SK-N-SH treated with all-trans-retinoic acid at 6 μM for 48 hours (cell line): ENCODE measurements at regions not wholly inside any gene's neighbourhood (a gene's known extent, or its start where the extent isn't known, plus 50 kb on each side); places are given as distances from the start of the nearest gene placed in this dataset.

Experiments
- ARNTL ChIP-seq: fragments of 450-650 bp; formaldehyde crosslinking; IDR thresholded peaks from 2 replicates; pipeline ENCODE4 v1.5.0; 2020; ENCODE audit warnings: low read depth, mild to moderate bottlenecking, moderate library complexity, borderline replicate concordance
- BACH2 ChIP-seq: fragments of 250-450 bp; sonication (Bioruptor Pico); IDR thresholded peaks from 2 replicates; pipeline ENCODE4 v1.9.0; 2021; ENCODE audit warnings: mild to moderate bottlenecking, borderline replicate concordance
- GLIS3 ChIP-seq: fragments of 250-450 bp; sonication (Bioruptor Pico); IDR thresholded peaks from 2 replicates; pipeline ENCODE4 v1.5.0; 2020; ENCODE audit warnings: mild to moderate bottlenecking, moderate library complexity
- ISL1 ChIP-seq: fragments of 250-450 bp; sonication (Bioruptor Pico); IDR thresholded peaks from 2 replicates; pipeline ENCODE4 v2.1.2; 2022; ENCODE audit warnings: mild to moderate bottlenecking, moderate library complexity
- OSR1 ChIP-seq: fragments of 250-450 bp; sonication (Bioruptor Pico); IDR thresholded peaks from 2 replicates; pipeline ENCODE4 v1.8.0; 2022; ENCODE audit warnings: moderate library complexity, mild to moderate bottlenecking, inconsistent platforms
- RARB ChIP-seq: fragments of 250-450 bp; sonication (Bioruptor Pico); IDR thresholded peaks from 2 replicates; pipeline ENCODE4 v1.8.0; 2021; ENCODE audit warnings: mild to moderate bottlenecking, moderate library complexity
- TCF4 ChIP-seq: fragments of 250-450 bp; sonication (Bioruptor Pico); IDR thresholded peaks from 2 replicates; pipeline ENCODE4 v1.8.0; 2021; ENCODE audit warnings: mild to moderate bottlenecking, moderate library complexity, borderline replicate concordance
- TOX ChIP-seq: fragments of 250-450 bp; sonication (Bioruptor Pico); IDR thresholded peaks from 2 replicates; pipeline ENCODE4 v1.8.0; 2021; ENCODE audit warnings: mild to moderate bottlenecking, moderate library complexity, borderline replicate concordance
- TSHZ2 ChIP-seq: fragments of 250-450 bp; sonication (Bioruptor Pico); IDR thresholded peaks from 2 replicates; pipeline ENCODE4 v1.5.0; 2020; ENCODE audit warnings: mild to moderate bottlenecking, moderate library complexity
- ZC3H10 ChIP-seq: fragments of 250-450 bp; sonication (Bioruptor Pico); IDR thresholded peaks from 2 replicates; pipeline ENCODE4 v1.5.1; 2021; ENCODE audit warnings: mild to moderate bottlenecking, moderate library complexity
- ZNF8 ChIP-seq: fragments of 450-650 bp; formaldehyde crosslinking; IDR thresholded peaks from 2 replicates; pipeline ENCODE4 v1.5.0; 2020; ENCODE audit warnings: mild to moderate bottlenecking, moderate library complexity
- TF ChIP-seq, protein P1 (sequence below): fragments of 250-450 bp; sonication (Bioruptor Pico); IDR thresholded peaks from 2 replicates; pipeline ENCODE4 v1.8.0; 2020; ENCODE audit warnings: mild to moderate bottlenecking, moderate library complexity, borderline replicate concordance
- TF ChIP-seq, protein P2 (sequence below): fragments of 250-450 bp; sonication (Bioruptor Pico); IDR thresholded peaks from 2 replicates; pipeline ENCODE4 v1.5.1; 2020; ENCODE audit warnings: low read depth, mild to moderate bottlenecking, moderate library complexity

- TF ChIP-seq ARNTL (CRISPR knock-in tag) (no peak), ZNF8 (CRISPR knock-in tag) (no peak), TOX (no peak), BACH2 (CRISPR knock-in tag) (no peak), RARB (no peak), TCF4 (CRISPR knock-in tag) (no peak), TSHZ2 (CRISPR knock-in tag) (no peak), OSR1 (CRISPR knock-in tag) (no peak), ISL1 (CRISPR knock-in tag) (no peak), GLIS3 (CRISPR knock-in tag) (no peak), ZC3H10 (CRISPR knock-in tag) (no peak)
- TF ChIP-seq, protein P1, sequence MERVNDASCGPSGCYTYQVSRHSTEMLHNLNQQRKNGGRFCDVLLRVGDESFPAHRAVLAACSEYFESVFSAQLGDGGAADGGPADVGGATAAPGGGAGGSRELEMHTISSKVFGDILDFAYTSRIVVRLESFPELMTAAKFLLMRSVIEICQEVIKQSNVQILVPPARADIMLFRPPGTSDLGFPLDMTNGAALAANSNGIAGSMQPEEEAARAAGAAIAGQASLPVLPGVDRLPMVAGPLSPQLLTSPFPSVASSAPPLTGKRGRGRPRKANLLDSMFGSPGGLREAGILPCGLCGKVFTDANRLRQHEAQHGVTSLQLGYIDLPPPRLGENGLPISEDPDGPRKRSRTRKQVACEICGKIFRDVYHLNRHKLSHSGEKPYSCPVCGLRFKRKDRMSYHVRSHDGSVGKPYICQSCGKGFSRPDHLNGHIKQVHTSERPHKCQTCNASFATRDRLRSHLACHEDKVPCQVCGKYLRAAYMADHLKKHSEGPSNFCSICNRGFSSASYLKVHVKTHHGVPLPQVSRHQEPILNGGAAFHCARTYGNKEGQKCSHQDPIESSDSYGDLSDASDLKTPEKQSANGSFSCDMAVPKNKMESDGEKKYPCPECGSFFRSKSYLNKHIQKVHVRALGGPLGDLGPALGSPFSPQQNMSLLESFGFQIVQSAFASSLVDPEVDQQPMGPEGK (CRISPR knock-in tag) = no peak
- TF ChIP-seq, protein P2, sequence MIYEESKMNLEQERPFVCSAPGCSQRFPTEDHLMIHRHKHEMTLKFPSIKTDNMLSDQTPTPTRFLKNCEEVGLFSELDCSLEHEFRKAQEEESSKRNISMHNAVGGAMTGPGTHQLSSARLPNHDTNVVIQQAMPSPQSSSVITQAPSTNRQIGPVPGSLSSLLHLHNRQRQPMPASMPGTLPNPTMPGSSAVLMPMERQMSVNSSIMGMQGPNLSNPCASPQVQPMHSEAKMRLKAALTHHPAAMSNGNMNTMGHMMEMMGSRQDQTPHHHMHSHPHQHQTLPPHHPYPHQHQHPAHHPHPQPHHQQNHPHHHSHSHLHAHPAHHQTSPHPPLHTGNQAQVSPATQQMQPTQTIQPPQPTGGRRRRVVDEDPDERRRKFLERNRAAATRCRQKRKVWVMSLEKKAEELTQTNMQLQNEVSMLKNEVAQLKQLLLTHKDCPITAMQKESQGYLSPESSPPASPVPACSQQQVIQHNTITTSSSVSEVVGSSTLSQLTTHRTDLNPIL = no peak
Observed at GRCh38 chr4:138111462-138112000, 130.6 kb downstream of the SLC7A11 start.
